ENCODE measurements at regions not wholly inside any gene's neighbourhood (a gene's known extent, or its start where the extent isn't known, plus 50 kb on each side); places are given as distances from the start of the nearest gene placed in this dataset.

DNA sequence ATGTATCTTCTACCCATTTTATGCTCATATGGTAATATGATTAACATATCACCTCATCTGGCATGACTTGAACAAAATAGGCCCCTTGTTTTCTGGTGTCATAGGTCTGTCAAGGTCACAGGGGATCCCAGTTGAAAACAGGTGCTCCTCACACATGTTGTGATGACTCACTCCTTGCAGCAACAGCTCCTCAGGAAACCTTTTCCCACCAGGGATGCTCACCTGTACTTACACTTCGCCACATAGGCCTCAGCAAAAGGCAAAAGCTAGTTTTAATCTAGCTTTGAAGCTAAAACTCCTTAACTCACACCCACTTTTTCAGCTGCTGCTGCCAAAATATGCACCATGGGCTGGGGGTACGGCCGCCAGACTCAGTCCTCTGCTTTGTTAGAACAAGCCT lies 110.0 kb upstream of the SOX21 start:
- no peaks in the 10 kb centered on the region for H3K27me3 ChIP-seq (ENCODE audit: control insufficient read depth in 3 of 3, insufficient read depth in 3 of 3, low read length in 2 of 3)
- H3K27ac ChIP-seq (ENCODE audit: low read depth in 1 of 2, low read length in 1 of 2), result no peak overlapping the region
- no peaks in the 10 kb centered on the region for H3K9me3 ChIP-seq (ENCODE audit: control insufficient read depth in 4 of 4, insufficient read depth in 3 of 4, low read length in 3 of 4)
- 81 to 94% methylated on average over 3 of the region's 3 CpGs for WGBS, 2 donors
- no peak overlapping the region for H3K4me3 ChIP-seq
- no peak for DNase-seq
- no peak overlapping the region for H3K9ac ChIP-seq (ENCODE audit: insufficient read depth in 1 of 2, low read length in 2 of 2)
- H3K4me1 ChIP-seq (ENCODE audit: control insufficient read depth in 5 of 5, insufficient read depth in 5 of 5, low read length in 5 of 5), result peaks cover 0 to 18% (median 0%) of the 10 kb centered on the region in 5 donors
- TF ChIP-seq, protein P1, sequence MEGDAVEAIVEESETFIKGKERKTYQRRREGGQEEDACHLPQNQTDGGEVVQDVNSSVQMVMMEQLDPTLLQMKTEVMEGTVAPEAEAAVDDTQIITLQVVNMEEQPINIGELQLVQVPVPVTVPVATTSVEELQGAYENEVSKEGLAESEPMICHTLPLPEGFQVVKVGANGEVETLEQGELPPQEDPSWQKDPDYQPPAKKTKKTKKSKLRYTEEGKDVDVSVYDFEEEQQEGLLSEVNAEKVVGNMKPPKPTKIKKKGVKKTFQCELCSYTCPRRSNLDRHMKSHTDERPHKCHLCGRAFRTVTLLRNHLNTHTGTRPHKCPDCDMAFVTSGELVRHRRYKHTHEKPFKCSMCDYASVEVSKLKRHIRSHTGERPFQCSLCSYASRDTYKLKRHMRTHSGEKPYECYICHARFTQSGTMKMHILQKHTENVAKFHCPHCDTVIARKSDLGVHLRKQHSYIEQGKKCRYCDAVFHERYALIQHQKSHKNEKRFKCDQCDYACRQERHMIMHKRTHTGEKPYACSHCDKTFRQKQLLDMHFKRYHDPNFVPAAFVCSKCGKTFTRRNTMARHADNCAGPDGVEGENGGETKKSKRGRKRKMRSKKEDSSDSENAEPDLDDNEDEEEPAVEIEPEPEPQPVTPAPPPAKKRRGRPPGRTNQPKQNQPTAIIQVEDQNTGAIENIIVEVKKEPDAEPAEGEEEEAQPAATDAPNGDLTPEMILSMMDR (IDR thresholded peaks at IDR 0.05; ENCODE audit: control extremely low read depth, extremely low read depth), result no peak
- no peak for ATAC-seq (ENCODE audit: insufficient read depth, low FRiP score)
- no peaks in the 10 kb centered on the region for H3K36me3 ChIP-seq (ENCODE audit: control insufficient read depth in 4 of 4, insufficient read depth in 4 of 4, low read length in 4 of 4)

DNA sequence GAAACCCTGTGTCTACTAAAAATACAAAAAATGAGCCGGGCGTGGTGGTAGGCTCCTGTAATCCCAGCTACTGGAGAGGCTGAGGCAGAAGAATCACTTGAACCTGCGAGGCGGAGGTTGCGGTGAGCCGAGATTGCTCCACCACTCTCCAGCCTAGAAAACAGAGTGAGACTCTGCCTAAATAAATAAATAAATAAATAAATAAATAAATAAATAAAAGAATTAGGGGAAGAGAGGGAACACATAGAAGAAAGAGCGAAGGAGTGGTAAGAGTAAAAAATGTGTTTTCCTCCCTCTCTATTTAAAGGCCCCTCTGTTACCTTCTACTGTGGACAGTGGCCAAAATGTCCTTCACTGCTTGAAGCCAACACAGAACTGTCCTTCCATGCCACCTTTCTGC lies 103.9 kb upstream of the SOX21 start:
- H3K4me1 ChIP-seq (ENCODE audit: control insufficient read depth in 5 of 5, insufficient read depth in 5 of 5, low read length in 5 of 5), result peaks cover 0 to 12% (median 2%) of the 10 kb centered on the region in 5 donors
- TF ChIP-seq, protein P1 (IDR thresholded peaks at IDR 0.05; ENCODE audit: control extremely low read depth, extremely low read depth), result no peak
- DNase-seq (no peak), ATAC-seq (ENCODE audit: insufficient read depth, low FRiP score) (no peak)
- H3K27me3 ChIP-seq (ENCODE audit: control insufficient read depth in 3 of 3, insufficient read depth in 3 of 3, low read length in 2 of 3), result no peaks in the 10 kb centered on the region
- no peaks in the 10 kb centered on the region for H3K9me3 ChIP-seq (ENCODE audit: control insufficient read depth in 4 of 4, insufficient read depth in 3 of 4, low read length in 3 of 4)
- H3K4me3 ChIP-seq, result no peak overlapping the region
- no peak overlapping the region for H3K27ac ChIP-seq (ENCODE audit: low read depth in 1 of 2, low read length in 1 of 2)
- WGBS, 2 donors, result 97 to 98% methylated on average over 7 of the region's 7 CpGs
- H3K36me3 ChIP-seq (ENCODE audit: control insufficient read depth in 4 of 4, insufficient read depth in 4 of 4, low read length in 4 of 4), result no peaks in the 10 kb centered on the region
- H3K9ac ChIP-seq (ENCODE audit: insufficient read depth in 1 of 2, low read length in 2 of 2), result no peak overlapping the region

DNA sequence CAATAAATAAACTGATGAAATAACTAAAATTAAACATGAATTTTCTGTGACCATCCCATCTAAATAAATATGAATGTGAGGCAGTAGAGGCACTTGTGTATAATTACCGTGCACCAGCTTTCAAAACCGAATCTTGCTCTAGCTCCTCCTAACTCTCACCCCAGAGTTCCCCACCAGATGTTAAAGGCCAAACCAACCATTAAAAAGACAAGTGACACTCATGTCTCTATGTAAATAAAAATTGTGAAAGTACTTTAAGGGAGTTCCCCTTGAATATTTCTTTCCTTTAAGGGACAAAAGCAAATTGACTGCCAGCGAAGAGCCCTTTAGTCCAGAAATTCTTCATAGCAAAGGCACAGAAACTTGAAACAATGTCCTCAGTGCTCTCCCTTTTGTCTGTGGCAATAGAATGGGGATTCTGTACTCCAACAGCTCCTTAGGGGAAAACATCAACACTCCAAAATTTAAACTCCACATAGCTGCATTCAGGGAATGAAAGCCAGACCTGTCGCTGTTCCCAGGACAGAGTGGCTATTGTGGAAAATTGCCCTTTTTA lies 101.7 kb upstream of the SOX21 start:
- no peaks in the 10 kb centered on the region for H3K9me3 ChIP-seq (ENCODE audit: control insufficient read depth in 4 of 4, insufficient read depth in 3 of 4, low read length in 3 of 4)
- WGBS, 2 donors, result 64 to 85% methylated on average over 4 of the region's 4 CpGs
- no peaks in the 10 kb centered on the region for H3K27me3 ChIP-seq (ENCODE audit: control insufficient read depth in 3 of 3, insufficient read depth in 3 of 3, low read length in 2 of 3)
- no peak overlapping the region for H3K27ac ChIP-seq (ENCODE audit: low read depth in 1 of 2, low read length in 1 of 2)
- no peak for DNase-seq
- peak; percentile 66 for ATAC-seq (ENCODE audit: insufficient read depth, low FRiP score)
- H3K36me3 ChIP-seq (ENCODE audit: control insufficient read depth in 4 of 4, insufficient read depth in 4 of 4, low read length in 4 of 4), result no peaks in the 10 kb centered on the region
- H3K4me3 ChIP-seq, result no peak overlapping the region
- TF ChIP-seq, protein P1 (IDR thresholded peaks at IDR 0.05; ENCODE audit: control extremely low read depth, extremely low read depth), result no peak
- no peak overlapping the region for H3K9ac ChIP-seq (ENCODE audit: insufficient read depth in 1 of 2, low read length in 2 of 2)
- peaks cover 0 to 12% (median 2%) of the 10 kb centered on the region in 5 donors for H3K4me1 ChIP-seq (ENCODE audit: control insufficient read depth in 5 of 5, insufficient read depth in 5 of 5, low read length in 5 of 5)

DNA sequence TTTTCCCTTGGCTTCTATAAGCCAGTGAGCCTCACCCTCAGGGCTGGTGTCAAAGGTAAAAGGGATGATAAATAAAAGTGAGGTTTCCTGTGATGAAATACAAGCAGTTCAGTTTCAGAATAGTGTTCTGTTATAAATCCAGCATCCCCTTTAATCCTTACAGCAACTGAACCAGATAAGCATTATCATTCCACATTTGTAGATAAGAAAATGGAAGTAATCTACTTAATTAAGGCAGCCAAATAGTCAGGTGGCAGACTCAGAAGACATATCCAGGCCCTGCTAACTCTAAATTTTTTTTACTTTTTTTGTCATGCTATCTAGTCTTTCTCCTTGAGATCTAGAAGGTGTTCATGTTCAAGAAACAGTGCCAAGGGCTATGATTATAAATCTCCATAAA lies 99.4 kb upstream of the SOX21 start:
- H3K9ac ChIP-seq (ENCODE audit: insufficient read depth in 1 of 2, low read length in 2 of 2), result no peak overlapping the region
- DNase-seq (no peak), ATAC-seq (ENCODE audit: insufficient read depth, low FRiP score) (no peak)
- TF ChIP-seq, protein P1 (IDR thresholded peaks at IDR 0.05; ENCODE audit: control extremely low read depth, extremely low read depth), result no peak
- no peaks in the 10 kb centered on the region for H3K27me3 ChIP-seq (ENCODE audit: control insufficient read depth in 3 of 3, insufficient read depth in 3 of 3, low read length in 2 of 3)
- peaks cover 0 to 16% (median 2%) of the 10 kb centered on the region in 5 donors for H3K4me1 ChIP-seq (ENCODE audit: control insufficient read depth in 5 of 5, insufficient read depth in 5 of 5, low read length in 5 of 5)
- H3K36me3 ChIP-seq (ENCODE audit: control insufficient read depth in 4 of 4, insufficient read depth in 4 of 4, low read length in 4 of 4), result no peaks in the 10 kb centered on the region
- H3K4me3 ChIP-seq, result no peak overlapping the region
- no peaks in the 10 kb centered on the region for H3K9me3 ChIP-seq (ENCODE audit: control insufficient read depth in 4 of 4, insufficient read depth in 3 of 4, low read length in 3 of 4)
- H3K27ac ChIP-seq (ENCODE audit: low read depth in 1 of 2, low read length in 1 of 2), result no peak overlapping the region
